HCT116 (cell line): ENCODE measurements at regions not wholly inside any gene's neighbourhood (a gene's known extent, or its start where the extent isn't known, plus 50 kb on each side); places are given as distances from the start of the nearest gene placed in this dataset.

Experiments used
- ATAC-seq: fragments of 200-7000 bp; cut with Tn5 transposase; 2 replicates; pipeline ENCODE4 v1.9.1; 2020; ENCODE audit warnings: mild to moderate bottlenecking, moderate library complexity
- BruUV-seq: library from RNA; stranded (reverse); fragments of 400-500 nt; replicated peaks from 2 replicates; lab custom pipeline; 2021; lab: Mats Ljungman, UMichigan
- CTCF ChIA-PET: fragments of 300-600 bp; sonication (Branson Sonifier 250); formaldehyde crosslinking; loops from one replicate; lab custom pipeline; 2021; ENCODE audit warnings: antibody characterized with exemption; lab: Charles Lee
- POLR2A ChIA-PET: fragments of 300-600, 350-600 bp; sonication (Branson Sonifier 250); formaldehyde crosslinking; loops from one replicate; lab custom pipeline; 2021; ENCODE audit warnings: antibody characterized with exemption; lab: Charles Lee
- RAD21 ChIA-PET, 2 experiments: fragments of 300-600 bp; sonication (Branson Sonifier 250); formaldehyde crosslinking; loops; one replicate each; lab custom pipeline; 2023; ENCODE audit warnings: low total read pairs in 2 of 2; ENCODE audit not compliant: uncharacterized antibody in 2 of 2, unreplicated experiment in 2 of 2, low non-redundant PET in 1 of 2; lab: Charles Lee
- DNase-seq: peaks from one replicate; pipeline ENCODE4 v3.0.0-alpha.2; 2010; ENCODE audit warnings: low read depth, low spot score
- H2AFZ ChIP-seq: fragments of 200-600 bp; shearing (Covaris generic), sonication (generic); 2 replicates; pipeline ENCODE4 v1.6.1; 2017; ENCODE audit warnings: low read depth, mixed run types, mixed read lengths, antibody characterized with exemption, low read length; ENCODE audit not compliant: poor library complexity, severe bottlenecking
- H3K27ac ChIP-seq: 2 replicates; pipeline ENCODE4 v1.5.1; 2012; ENCODE audit warnings: low read depth, low read length
- H3K27me3 ChIP-seq: fragments of 200-600 bp; sonication (generic); 2 replicates; pipeline ENCODE4 v1.6.1; 2016; ENCODE audit warnings: mixed run types, low read length, mixed read lengths; ENCODE audit not compliant: insufficient read depth
- H3K36me3 ChIP-seq, 2 experiments: fragments of 200-500 bp in 1 of 2; fragments of 200-600 bp in 1 of 2; sonication (Bioruptor generic) in 1 of 2; sonication (generic) in 1 of 2; 2 replicates each; pipeline versions ENCODE4 v1.5.1 to v1.6.1; 2014 to 2016; ENCODE audit warnings: low read length in 2 of 2, inconsistent platforms in 1 of 2, mixed read lengths in 1 of 2, mixed run types in 1 of 2; ENCODE audit not compliant: insufficient read depth in 2 of 2, control insufficient read depth in 1 of 2
- H3K4me1 ChIP-seq, 2 experiments: fragments of 200-600 bp in 1 of 2; sonication (generic) in 1 of 2; 2 replicates each; pipeline versions ENCODE4 v1.5.1 to v1.6.1; 2012 to 2017; ENCODE audit warnings: low read length in 2 of 2, inconsistent platforms in 1 of 2, mild to moderate bottlenecking in 1 of 2, mixed read lengths in 1 of 2, mixed run types in 1 of 2, moderate library complexity in 1 of 2; ENCODE audit not compliant: insufficient read depth in 2 of 2, control insufficient read depth in 1 of 2
- H3K4me2 ChIP-seq: fragments of 200-600 bp; sonication (generic); 2 replicates; pipeline ENCODE4 v1.6.1; 2017; ENCODE audit warnings: mixed run types, low read length, mixed read lengths
- H3K4me3 ChIP-seq, 2 experiments: fragments of 200-600 bp in 1 of 2; sonication (generic) in 1 of 2; replicated peaks in 1 of 2; 2 replicates each; pipeline ENCODE4 v1.5.1; 2011 to 2016; ENCODE audit warnings: low read length in 2 of 2, control low read depth in 1 of 2, low read depth in 1 of 2, mild to moderate bottlenecking in 1 of 2, mixed read lengths in 1 of 2, mixed run types in 1 of 2
- H3K79me2 ChIP-seq: fragments of 200-600 bp; sonication (generic); 2 replicates; pipeline ENCODE4 v1.6.1; 2017; ENCODE audit warnings: mild to moderate bottlenecking, mixed run types, low read length, moderate library complexity, mixed read lengths; ENCODE audit not compliant: insufficient read depth
- H3K9ac ChIP-seq: fragments of 200-600 bp; sonication (generic); 2 replicates; pipeline ENCODE4 v1.6.1; 2016; ENCODE audit warnings: low read length, mixed read lengths
- H3K9me2 ChIP-seq: fragments of 200-600 bp; sonication (generic), shearing (Covaris generic); 2 replicates; pipeline ENCODE4 v1.6.1; 2017; ENCODE audit warnings: mixed run types, mild to moderate bottlenecking, moderate library complexity; ENCODE audit not compliant: insufficient read depth
- H3K9me3 ChIP-seq, 2 experiments: fragments of 200-500 bp in 1 of 2; fragments of 200-600 bp in 1 of 2; sonication (Bioruptor generic) in 1 of 2; sonication (generic) in 1 of 2; 2 replicates each; pipeline ENCODE4 v1.6.1; 2014 to 2017; ENCODE audit warnings: low read length in 2 of 2, mixed read lengths in 2 of 2, inconsistent platforms in 1 of 2, low read depth in 1 of 2, mild to moderate bottlenecking in 1 of 2, mixed run types in 1 of 2, moderate library complexity in 1 of 2; ENCODE audit not compliant: control insufficient read depth in 1 of 2, insufficient read depth in 1 of 2
- H4K20me1 ChIP-seq: fragments of 200-600 bp; sonication (generic), shearing (Covaris generic); 2 replicates; pipeline ENCODE4 v1.6.1; 2017; ENCODE audit warnings: mixed run types, mild to moderate bottlenecking, moderate library complexity; ENCODE audit not compliant: insufficient read depth
- CEBPB ChIP-seq: IDR thresholded peaks from 2 replicates; pipeline ENCODE4 v1.6.1; 2012; ENCODE audit warnings: low read depth
- EGR1 ChIP-seq: IDR thresholded peaks from 2 replicates; pipeline ENCODE4 v1.6.1; 2012; ENCODE audit warnings: low read depth
- ELF1 ChIP-seq: IDR thresholded peaks from 2 replicates; pipeline ENCODE4 v1.6.1; 2012; ENCODE audit warnings: low read depth, borderline replicate concordance
- JUND ChIP-seq: IDR thresholded peaks from 2 replicates; pipeline ENCODE4 v1.6.1; 2012
- POLR2A ChIP-seq: IDR thresholded peaks from 2 replicates; pipeline ENCODE4 v1.7.0; 2011; ENCODE audit warnings: borderline replicate concordance; ENCODE audit not compliant: insufficient read depth, insufficient read length; ENCODE audit errors: extremely low read depth
- SIN3A ChIP-seq: IDR thresholded peaks from 2 replicates; pipeline ENCODE4 v1.6.1; 2012; ENCODE audit warnings: low read depth
- YY1 ChIP-seq: IDR thresholded peaks from 2 replicates; pipeline ENCODE4 v1.6.1; 2011; ENCODE audit warnings: low read length, low read depth, moderate library complexity, mild to moderate bottlenecking; ENCODE audit not compliant: insufficient replicate concordance; ENCODE audit errors: extremely low read depth
- ZFX ChIP-seq: fragments of 450-650 bp; IDR thresholded peaks from 2 replicates; pipeline ENCODE4 v1.6.1; 2017
- ZNF274 ChIP-seq: fragments of 200-500 bp; sonication (Bioruptor generic); IDR thresholded peaks from 2 replicates; pipeline ENCODE4 v1.6.1; 2014; ENCODE audit warnings: mild to moderate bottlenecking, low read depth, low read length, inconsistent platforms
- intact Hi-C: fragments of 100-400 bp; cut with micrococcal nuclease; formaldehyde crosslinking; loops from 2 replicates; pipeline ENCODE4 v1.10.0; 2022
- TF ChIP-seq, protein P1 (sequence below), 3 experiments: fragments of 200-600 bp in 1 of 3; sonication (generic) in 1 of 3; IDR thresholded peaks in 2 of 3; conservative IDR thresholded peaks in 1 of 3; 2 replicates each; pipeline ENCODE4 v1.5.1; 2012 to 2017; ENCODE audit warnings: low read depth in 2 of 3, low read length in 2 of 3, antibody characterized with exemption in 1 of 3, borderline replicate concordance in 1 of 3, control low read depth in 1 of 3, mild to moderate bottlenecking in 1 of 3, mixed read lengths in 1 of 3, mixed run types in 1 of 3, moderate library complexity in 1 of 3; ENCODE audit not compliant: insufficient read depth in 1 of 3
- TF ChIP-seq, protein P2 (sequence below): IDR thresholded peaks from 2 replicates; pipeline ENCODE4 v1.6.1; 2011; ENCODE audit warnings: mild to moderate bottlenecking, low read length, moderate library complexity; ENCODE audit not compliant: insufficient replicate concordance; ENCODE audit errors: extremely low read depth

DNA sequence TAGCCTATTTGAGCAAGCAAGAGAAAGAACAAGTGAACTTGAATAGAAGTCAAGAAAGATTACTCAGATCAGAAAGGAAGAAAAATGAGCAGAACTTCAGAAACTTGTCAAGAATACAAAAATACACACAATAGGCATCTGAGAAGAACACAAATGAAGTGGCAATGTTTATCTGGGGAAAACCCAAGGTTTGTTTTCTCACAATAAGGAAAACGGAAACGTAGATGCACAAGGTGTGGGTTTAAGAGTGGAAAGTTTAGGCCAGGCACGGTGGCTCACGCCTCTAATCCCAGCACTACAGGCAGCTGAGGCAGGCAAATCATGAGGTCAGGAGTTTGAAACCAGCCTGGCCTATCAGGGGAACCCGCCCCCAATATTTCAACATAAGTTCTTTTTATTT lies 159.5 kb upstream of the GYPC start:
- no peaks in the 10 kb centered on the region; the same call in 1 of the 2 replicates for H4K20me1 ChIP-seq
- intact Hi-C loops = no loop called here
- TF ChIP-seq ELF1 = no peak
- no peak for TF ChIP-seq ZFX
- no peak overlapping the region for H2AFZ ChIP-seq
- no TSS peak for BruUV-seq
- ATAC-seq = no peak
- no peak overlapping the region for H3K4me2 ChIP-seq
- no peaks in the 10 kb centered on the region for H3K36me3 ChIP-seq
- ChIA-PET POLR2A (no interaction called here), RAD21 (no interaction called here), CTCF (no interaction called here)
- no peak overlapping the region for H3K4me3 ChIP-seq
- no peaks in the 10 kb centered on the region for H3K27me3 ChIP-seq
- H3K9me3 ChIP-seq = peaks cover 0 to 6% of the 10 kb centered on the region in 2 experiments; a peak in 1 of 4 replicates
- no peaks in the 10 kb centered on the region for H3K9me2 ChIP-seq
- DNase-seq = no peak
- no peaks in the 10 kb centered on the region for H3K4me1 ChIP-seq
- H3K27ac ChIP-seq = no peak overlapping the region
- no peaks in the 10 kb centered on the region for H3K79me2 ChIP-seq
- H3K9ac ChIP-seq = no peak overlapping the region

DNA sequence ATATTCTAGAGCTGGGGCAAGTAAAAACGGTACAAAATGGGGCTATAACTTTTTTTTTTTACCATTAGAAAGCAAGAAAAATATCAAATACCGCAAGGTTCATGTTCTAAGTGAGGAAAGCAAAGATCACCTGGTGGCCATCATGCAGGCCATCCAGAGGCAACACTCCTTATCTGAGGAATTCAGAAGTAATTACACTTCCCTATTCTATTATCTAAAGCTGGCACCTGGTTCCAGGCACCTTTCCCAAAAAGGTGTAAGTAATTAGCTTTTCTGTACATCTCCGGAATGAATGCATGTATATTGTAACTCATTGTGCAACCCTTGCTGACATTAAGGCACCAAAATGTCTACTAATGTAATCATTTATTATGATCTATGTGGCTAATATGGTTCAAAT lies 152.5 kb upstream of the GYPC start:
- RAD21 ChIA-PET = no interaction called here
- CTCF ChIA-PET = no interaction called here
- ATAC-seq = no peak

More for the DNA sequence above, 152.5 kb upstream of the GYPC start:
- no peak for DNase-seq
- Histone ChIP-seq H3K4me2 (no peak overlapping the region), H3K79me2 (no peaks in the 10 kb centered on the region), H3K9me2 (no peaks in the 10 kb centered on the region), H3K4me3 (no peak overlapping the region)
- TF ChIP-seq SIN3A (no peak), EGR1 (no peak), YY1 (no peak), JUND (no peak), CEBPB (no peak), ELF1 (no peak), ZNF274 (no peak), POLR2A (no peak)
- TF ChIP-seq, protein P1, sequence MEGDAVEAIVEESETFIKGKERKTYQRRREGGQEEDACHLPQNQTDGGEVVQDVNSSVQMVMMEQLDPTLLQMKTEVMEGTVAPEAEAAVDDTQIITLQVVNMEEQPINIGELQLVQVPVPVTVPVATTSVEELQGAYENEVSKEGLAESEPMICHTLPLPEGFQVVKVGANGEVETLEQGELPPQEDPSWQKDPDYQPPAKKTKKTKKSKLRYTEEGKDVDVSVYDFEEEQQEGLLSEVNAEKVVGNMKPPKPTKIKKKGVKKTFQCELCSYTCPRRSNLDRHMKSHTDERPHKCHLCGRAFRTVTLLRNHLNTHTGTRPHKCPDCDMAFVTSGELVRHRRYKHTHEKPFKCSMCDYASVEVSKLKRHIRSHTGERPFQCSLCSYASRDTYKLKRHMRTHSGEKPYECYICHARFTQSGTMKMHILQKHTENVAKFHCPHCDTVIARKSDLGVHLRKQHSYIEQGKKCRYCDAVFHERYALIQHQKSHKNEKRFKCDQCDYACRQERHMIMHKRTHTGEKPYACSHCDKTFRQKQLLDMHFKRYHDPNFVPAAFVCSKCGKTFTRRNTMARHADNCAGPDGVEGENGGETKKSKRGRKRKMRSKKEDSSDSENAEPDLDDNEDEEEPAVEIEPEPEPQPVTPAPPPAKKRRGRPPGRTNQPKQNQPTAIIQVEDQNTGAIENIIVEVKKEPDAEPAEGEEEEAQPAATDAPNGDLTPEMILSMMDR (IDR thresholded peaks at IDR 0.05 in 2 of 3, conservative IDR thresholded peaks at IDR 0.05 in 1 of 3; ENCODE audit: borderline replicate concordance in 1 of 3, insufficient read depth in 1 of 3, low read depth in 2 of 3, low read length in 2 of 3) = no peak
- TF ChIP-seq, protein P2, sequence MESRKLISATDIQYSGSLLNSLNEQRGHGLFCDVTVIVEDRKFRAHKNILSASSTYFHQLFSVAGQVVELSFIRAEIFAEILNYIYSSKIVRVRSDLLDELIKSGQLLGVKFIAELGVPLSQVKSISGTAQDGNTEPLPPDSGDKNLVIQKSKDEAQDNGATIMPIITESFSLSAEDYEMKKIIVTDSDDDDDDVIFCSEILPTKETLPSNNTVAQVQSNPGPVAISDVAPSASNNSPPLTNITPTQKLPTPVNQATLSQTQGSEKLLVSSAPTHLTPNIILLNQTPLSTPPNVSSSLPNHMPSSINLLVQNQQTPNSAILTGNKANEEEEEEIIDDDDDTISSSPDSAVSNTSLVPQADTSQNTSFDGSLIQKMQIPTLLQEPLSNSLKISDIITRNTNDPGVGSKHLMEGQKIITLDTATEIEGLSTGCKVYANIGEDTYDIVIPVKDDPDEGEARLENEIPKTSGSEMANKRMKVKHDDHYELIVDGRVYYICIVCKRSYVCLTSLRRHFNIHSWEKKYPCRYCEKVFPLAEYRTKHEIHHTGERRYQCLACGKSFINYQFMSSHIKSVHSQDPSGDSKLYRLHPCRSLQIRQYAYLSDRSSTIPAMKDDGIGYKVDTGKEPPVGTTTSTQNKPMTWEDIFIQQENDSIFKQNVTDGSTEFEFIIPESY = no peak
- TF ChIP-seq, all 23 proteins: peak for 0
- H4K20me1 ChIP-seq = no peaks in the 10 kb centered on the region; the same call in 1 of the 2 replicates
- no peaks in the 10 kb centered on the region for H3K27me3 ChIP-seq
- H3K9ac ChIP-seq = no peak overlapping the region
- POLR2A ChIA-PET = no interaction called here
- intact Hi-C loops = no loop called here
- no peaks in the 10 kb centered on the region for H3K4me1 ChIP-seq
- no peak overlapping the region for H3K27ac ChIP-seq
- H2AFZ ChIP-seq = no peak overlapping the region
- no TSS peak for BruUV-seq
- no peaks in the 10 kb centered on the region for H3K36me3 ChIP-seq
- H3K9me3 ChIP-seq = no peaks in the 10 kb centered on the region
